ENCODE measurements at regions not wholly inside any gene's neighbourhood (a gene's known extent, or its start where the extent isn't known, plus 50 kb on each side); places are given as distances from the start of the nearest gene placed in this dataset.

GRCh38 chr1:31503570-31503969 lies 72.7 kb upstream of the TINAGL1 start:
- Histone ChIP-seq H3K27me3 (peaks cover 53% of the 10 kb centered on the region), H3K9me3 (no peaks in the 10 kb centered on the region), H3K27ac (no peak overlapping the region), H3K36me3 (no peaks in the 10 kb centered on the region), H3K4me3 (no peak overlapping the region), H3K4me1 (no peaks in the 10 kb centered on the region)
- TF ChIP-seq POLR2AphosphoS5 (IDR thresholded peaks at IDR 0.05) (no peak), EP300 (IDR thresholded peaks at IDR 0.05) (no peak), POLR2A (IDR thresholded peaks at IDR 0.05) (no peak), CTCF (IDR thresholded peaks at IDR 0.05) (no peak)
- ATAC-seq: no peak
- 38 to 42% methylated on average over 2 to 4 of the region's 4 CpGs for WGBS, 2 donors (ENCODE audit: low coverage in 1 of 2)

GRCh38 chr1:31504001-31504400 lies 72.3 kb upstream of the TINAGL1 start:
- TF ChIP-seq POLR2A (IDR thresholded peaks at IDR 0.05): no peak
- TF ChIP-seq EP300 (IDR thresholded peaks at IDR 0.05): no peak
- TF ChIP-seq POLR2AphosphoS5 (IDR thresholded peaks at IDR 0.05): no peak
- TF ChIP-seq CTCF (IDR thresholded peaks at IDR 0.05): no peak

GRCh38 chr1:31505911-31506497 lies 70.3 kb upstream of the TINAGL1 start:
- WGBS, 2 donors (ENCODE audit: low coverage in 1 of 2): 53 to 70% methylated on average over 2 to 4 of the region's 13 CpGs
- TF ChIP-seq EP300 (IDR thresholded peaks at IDR 0.05) (no peak), POLR2AphosphoS5 (IDR thresholded peaks at IDR 0.05) (no peak), POLR2A (IDR thresholded peaks at IDR 0.05) (no peak), CTCF (IDR thresholded peaks at IDR 0.05) (no peak)
- H3K4me3 ChIP-seq: no peak overlapping the region
- no peak for ATAC-seq
- H3K36me3 ChIP-seq: no peaks in the 10 kb centered on the region
- peaks cover 57% of the 10 kb centered on the region for H3K27me3 ChIP-seq
- H3K27ac ChIP-seq: no peak overlapping the region
- no peaks in the 10 kb centered on the region for H3K4me1 ChIP-seq
- H3K9me3 ChIP-seq: no peaks in the 10 kb centered on the region

More at GRCh38 chr1:31504001-31504400, 72.3 kb upstream of the TINAGL1 start:
- peaks cover 53% of the 10 kb centered on the region for H3K27me3 ChIP-seq
- no peak overlapping the region for H3K27ac ChIP-seq
- H3K4me1 ChIP-seq: no peaks in the 10 kb centered on the region
- 62% methylated on average over 2 of the region's 8 CpGs; no CpG with 5 or more reads in 1 of the 2 donors for WGBS, 2 donors (ENCODE audit: low coverage in 1 of 2)
- no peak overlapping the region for H3K4me3 ChIP-seq
- H3K36me3 ChIP-seq: no peaks in the 10 kb centered on the region
- no peak for ATAC-seq
- H3K9me3 ChIP-seq: no peaks in the 10 kb centered on the region

GRCh38 chr1:31507221-31507620 lies 69.1 kb upstream of the TINAGL1 start:
- no peak for TF ChIP-seq EP300 (IDR thresholded peaks at IDR 0.05)
- H3K27me3 ChIP-seq: peaks cover 59% of the 10 kb centered on the region
- no peaks in the 10 kb centered on the region for H3K4me1 ChIP-seq
- no peaks in the 10 kb centered on the region for H3K36me3 ChIP-seq
- ATAC-seq: no peak
- no CpG with 5 or more reads among the region's 9 CpGs for WGBS, 2 donors (ENCODE audit: low coverage in 1 of 2)
- H3K9me3 ChIP-seq: no peaks in the 10 kb centered on the region
- H3K27ac ChIP-seq: no peak overlapping the region
- no peak overlapping the region for H3K4me3 ChIP-seq

- H3K4me1 ChIP-seq: no peaks in the 10 kb centered on the region
- H3K27me3 ChIP-seq: peaks cover 55% of the 10 kb centered on the region
- no peak overlapping the region for H3K27ac ChIP-seq
- H3K4me3 ChIP-seq: no peak overlapping the region
- no peaks in the 10 kb centered on the region for H3K36me3 ChIP-seq
- TF ChIP-seq CTCF (IDR thresholded peaks at IDR 0.05) (no peak), POLR2AphosphoS5 (IDR thresholded peaks at IDR 0.05) (no peak), POLR2A (IDR thresholded peaks at IDR 0.05) (no peak), EP300 (IDR thresholded peaks at IDR 0.05) (no peak)
- ATAC-seq: no peak
- no peaks in the 10 kb centered on the region for H3K9me3 ChIP-seq
- 60 to 69% methylated on average over 6 to 11 of the region's 20 CpGs for WGBS, 2 donors (ENCODE audit: low coverage in 1 of 2)
These were observed 68.4 kb upstream of the TINAGL1 start for GRCh38 chr1:31507676-31508530.

Measured in gastroesophageal sphincter (tissue), 4 donors.